ENCODE measurements at regions not wholly inside any gene's neighbourhood (a gene's known extent, or its start where the extent isn't known, plus 50 kb on each side); places are given as distances from the start of the nearest gene placed in this dataset.
"Not testable (repeated sequence)": the region's sequence is repeated elsewhere in the genome, so short reads cannot be mapped to it uniquely, and the experiment has no call there.

DNA sequence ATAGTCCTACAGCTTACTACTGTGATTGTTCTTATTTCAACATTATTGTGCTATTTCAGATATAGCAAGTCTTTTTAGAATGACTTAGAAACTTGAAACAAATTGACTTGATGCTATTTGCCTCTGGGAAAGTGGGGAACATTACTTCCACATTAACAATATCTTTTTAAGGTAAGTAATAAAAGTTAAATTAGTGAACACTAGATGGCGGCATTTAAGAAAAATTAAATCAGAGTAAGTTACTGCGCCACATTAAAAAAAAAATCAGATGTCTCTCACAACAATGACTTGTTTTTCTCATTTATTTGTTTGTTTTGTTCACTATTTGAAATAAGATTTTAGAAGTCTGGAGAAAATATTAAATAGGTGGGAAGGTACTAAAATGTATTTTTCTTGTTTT is 1026.9 kb upstream of the SLIT2 start:
- ATAC-seq (replicated peaks) (no peak), DNase-seq (no peak)
- Mint-ChIP-seq H3K27ac (no peak overlapping the region), H3K4me1 (no peaks in the 10 kb centered on the region), H3K9me3 (no peaks in the 10 kb centered on the region), H3K4me3 (no peak overlapping the region), H3K27me3 (no peaks in the 10 kb centered on the region), H3K36me3 (no peaks in the 10 kb centered on the region)

DNA sequence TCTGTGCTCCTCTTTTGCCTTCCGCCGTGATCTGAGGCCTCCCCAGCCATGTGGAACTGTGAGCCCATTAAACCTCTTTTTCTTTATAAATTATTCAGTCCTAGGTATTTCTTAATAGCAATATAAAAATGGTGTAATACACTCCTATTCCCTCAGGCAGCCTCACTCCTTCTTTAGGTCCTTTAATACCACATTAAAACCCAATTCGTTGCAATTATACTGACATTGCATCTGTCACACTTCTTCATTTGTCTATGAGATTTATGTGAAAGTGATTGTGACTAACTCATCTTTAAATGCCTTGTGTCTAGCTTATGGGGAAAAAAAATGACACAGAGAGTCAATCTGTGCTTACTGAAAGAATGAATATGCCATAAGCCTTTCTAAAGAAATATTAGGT is 1035.2 kb upstream of the SLIT2 start:
- H3K4me3 Mint-ChIP-seq: no peak overlapping the region
- no peaks in the 10 kb centered on the region for H3K9me3 Mint-ChIP-seq
- H3K36me3 Mint-ChIP-seq: no peaks in the 10 kb centered on the region
- no peaks in the 10 kb centered on the region for H3K27me3 Mint-ChIP-seq
- ATAC-seq (replicated peaks) (no peak), DNase-seq (no peak)
- H3K4me1 Mint-ChIP-seq: no peaks in the 10 kb centered on the region
- no peak overlapping the region for H3K27ac Mint-ChIP-seq

GRCh38 chr4:19214591-19215186 is 1037.0 kb upstream of the SLIT2 start:
- no peaks in the 10 kb centered on the region for H3K36me3 Mint-ChIP-seq
- no peaks in the 10 kb centered on the region for H3K9me3 Mint-ChIP-seq
- H3K27ac Mint-ChIP-seq: no peak overlapping the region
- H3K4me1 Mint-ChIP-seq: no peaks in the 10 kb centered on the region
- no peak for DNase-seq
- H3K27me3 Mint-ChIP-seq: no peaks in the 10 kb centered on the region
- ATAC-seq (replicated peaks): no peak
- H3K4me3 Mint-ChIP-seq: no peak overlapping the region

DNA sequence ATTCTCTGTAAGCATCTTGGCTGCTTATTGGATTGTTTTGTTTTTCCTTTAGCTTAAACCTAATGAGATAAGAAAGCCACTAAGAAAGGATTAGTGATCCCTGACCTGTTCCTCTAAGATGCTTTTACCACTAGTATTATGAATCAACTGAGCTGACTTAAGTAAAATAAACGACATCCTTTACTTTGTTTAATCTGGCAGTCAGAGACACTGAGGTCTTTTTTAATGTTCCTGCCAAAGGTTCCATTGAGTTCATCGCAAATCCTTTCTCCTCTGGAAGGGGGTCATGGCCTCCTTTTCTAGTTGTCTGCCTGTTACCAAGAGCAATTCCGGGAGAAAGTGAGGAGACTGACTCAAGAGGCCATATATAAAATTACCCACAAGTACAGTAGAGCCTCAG is 1038.3 kb upstream of the SLIT2 start:
- H3K4me1 Mint-ChIP-seq: no peaks in the 10 kb centered on the region
- DNase-seq: no peak
- H3K9me3 Mint-ChIP-seq: peaks cover 0 to 2% of the 10 kb centered on the region in 2 donors
- H3K27ac Mint-ChIP-seq: no peak overlapping the region
- H3K4me3 Mint-ChIP-seq: no peak overlapping the region
- ATAC-seq (replicated peaks): no peak
- no peaks in the 10 kb centered on the region for H3K27me3 Mint-ChIP-seq
- H3K36me3 Mint-ChIP-seq: no peaks in the 10 kb centered on the region

DNA sequence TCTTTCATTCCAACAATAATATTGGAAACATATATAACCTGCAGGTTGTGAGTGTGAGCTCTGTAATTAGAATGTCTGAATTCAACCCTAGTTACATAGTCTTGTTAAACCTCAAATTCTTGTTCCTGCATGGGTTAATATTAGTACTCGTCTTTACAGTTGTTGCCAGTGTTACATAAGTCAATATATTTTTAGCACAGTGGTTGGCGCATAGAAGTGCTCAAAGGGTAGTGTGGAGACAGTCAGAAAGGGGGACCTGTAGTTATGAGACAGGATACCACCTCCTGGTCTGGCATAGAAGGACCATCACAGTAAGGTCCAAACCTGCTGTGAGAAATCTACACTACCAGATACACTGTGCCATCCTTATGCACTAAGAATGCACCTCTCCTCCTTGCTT is 1045.9 kb upstream of the SLIT2 start:
- ATAC-seq (replicated peaks) (no peak), DNase-seq (no peak)
- Mint-ChIP-seq H3K27ac (no peak overlapping the region), H3K4me1 (no peaks in the 10 kb centered on the region), H3K27me3 (no peaks in the 10 kb centered on the region), H3K36me3 (no peaks in the 10 kb centered on the region), H3K9me3 (peaks cover 0 to 2% of the 10 kb centered on the region in 2 donors), H3K4me3 (no peak overlapping the region)

GRCh38 chr4:19197838-19198237 is 1053.9 kb upstream of the SLIT2 start:
- not testable (repeated sequence) for H3K36me3 Mint-ChIP-seq; DNase-seq; H3K4me1 Mint-ChIP-seq; H3K4me3 Mint-ChIP-seq; ATAC-seq (replicated peaks); H3K27me3 Mint-ChIP-seq; H3K9me3 Mint-ChIP-seq; H3K27ac Mint-ChIP-seq

- H3K27ac Mint-ChIP-seq: no peak overlapping the region
- peaks cover 0 to 3% of the 10 kb centered on the region in 2 donors for H3K9me3 Mint-ChIP-seq
- H3K36me3 Mint-ChIP-seq: no peaks in the 10 kb centered on the region
- DNase-seq: no peak
- no peak overlapping the region for H3K4me3 Mint-ChIP-seq
- no peaks in the 10 kb centered on the region for H3K27me3 Mint-ChIP-seq
- H3K4me1 Mint-ChIP-seq: no peaks in the 10 kb centered on the region
- no peak for ATAC-seq (replicated peaks)
Observed at GRCh38 chr4:19195696-19196095, 1056.0 kb upstream of the SLIT2 start.

DNA sequence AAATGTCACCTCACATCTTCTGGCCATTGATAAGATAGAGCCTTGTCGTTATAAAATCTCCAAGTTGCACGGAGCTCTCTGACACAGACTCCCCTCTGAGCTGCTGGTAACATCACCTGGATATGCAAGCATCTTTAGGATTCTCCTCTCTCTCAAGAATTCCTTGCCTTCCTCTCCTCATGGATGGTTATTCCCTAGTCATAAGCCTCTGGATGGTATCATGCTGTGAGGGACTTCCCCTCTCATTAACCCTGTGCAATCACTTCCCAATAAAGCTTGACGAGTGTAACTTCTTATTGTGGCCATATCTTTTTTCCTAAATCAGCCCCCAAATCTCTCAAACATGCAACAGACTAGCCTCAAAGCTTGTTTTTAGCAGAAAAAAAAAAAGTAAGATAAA is 1057.0 kb upstream of the SLIT2 start:
- Mint-ChIP-seq H3K36me3 (no peaks in the 10 kb centered on the region), H3K4me1 (no peaks in the 10 kb centered on the region), H3K4me3 (no peak overlapping the region), H3K9me3 (peaks cover 0 to 3% of the 10 kb centered on the region in 2 donors), H3K27me3 (no peaks in the 10 kb centered on the region), H3K27ac (no peak overlapping the region)
- DNase-seq: no peak
- ATAC-seq (replicated peaks): no peak

GRCh38 chr4:19193274-19193981 is 1058.3 kb upstream of the SLIT2 start:
- ATAC-seq (replicated peaks) (no peak), DNase-seq (no peak)
- H3K4me3 Mint-ChIP-seq: no peak overlapping the region
- H3K27ac Mint-ChIP-seq: no peak overlapping the region
- no peaks in the 10 kb centered on the region for H3K36me3 Mint-ChIP-seq
- no peaks in the 10 kb centered on the region for H3K27me3 Mint-ChIP-seq
- peaks cover 0 to 3% of the 10 kb centered on the region in 2 donors for H3K9me3 Mint-ChIP-seq
- H3K4me1 Mint-ChIP-seq: no peaks in the 10 kb centered on the region

- H3K27ac Mint-ChIP-seq: no peak overlapping the region
- no peak for DNase-seq
Observed at GRCh38 chr4:19191979-19192650, 1059.6 kb upstream of the SLIT2 start.

GRCh38 chr4:19187691-19188090 is 1064.0 kb upstream of the SLIT2 start:
- H3K27me3 Mint-ChIP-seq: no peaks in the 10 kb centered on the region
- H3K27ac Mint-ChIP-seq: no peak overlapping the region
- no peaks in the 10 kb centered on the region for H3K36me3 Mint-ChIP-seq
- H3K9me3 Mint-ChIP-seq: peaks cover 0 to 2% of the 10 kb centered on the region in 2 donors
- DNase-seq (no peak), ATAC-seq (replicated peaks) (no peak)
- H3K4me1 Mint-ChIP-seq: no peaks in the 10 kb centered on the region
- H3K4me3 Mint-ChIP-seq: no peak overlapping the region

More at GRCh38 chr4:19191979-19192650, 1059.6 kb upstream of the SLIT2 start:
- peaks cover 0 to 2% of the 10 kb centered on the region in 2 donors for H3K9me3 Mint-ChIP-seq
- no peaks in the 10 kb centered on the region for H3K36me3 Mint-ChIP-seq
- no peaks in the 10 kb centered on the region for H3K4me1 Mint-ChIP-seq
- no peak for ATAC-seq (replicated peaks)
- H3K4me3 Mint-ChIP-seq: no peak overlapping the region
- no peaks in the 10 kb centered on the region for H3K27me3 Mint-ChIP-seq

- H3K27me3 Mint-ChIP-seq: no peaks in the 10 kb centered on the region
- H3K36me3 Mint-ChIP-seq: no peaks in the 10 kb centered on the region
- H3K4me3 Mint-ChIP-seq: no peak overlapping the region
- no peaks in the 10 kb centered on the region for H3K4me1 Mint-ChIP-seq
- no peak overlapping the region for H3K27ac Mint-ChIP-seq
- DNase-seq: no peak
- no peak for ATAC-seq (replicated peaks)
- H3K9me3 Mint-ChIP-seq: peaks cover 0 to 2% of the 10 kb centered on the region in 2 donors
Observed at GRCh38 chr4:19187096-19187495, 1064.6 kb upstream of the SLIT2 start.

GRCh38 chr4:19181631-19182030 is 1070.1 kb upstream of the SLIT2 start:
- H3K27me3 Mint-ChIP-seq; H3K36me3 Mint-ChIP-seq; H3K9me3 Mint-ChIP-seq; H3K4me3 Mint-ChIP-seq; H3K27ac Mint-ChIP-seq; ATAC-seq (replicated peaks); H3K4me1 Mint-ChIP-seq; DNase-seq: not testable (repeated sequence)

DNA sequence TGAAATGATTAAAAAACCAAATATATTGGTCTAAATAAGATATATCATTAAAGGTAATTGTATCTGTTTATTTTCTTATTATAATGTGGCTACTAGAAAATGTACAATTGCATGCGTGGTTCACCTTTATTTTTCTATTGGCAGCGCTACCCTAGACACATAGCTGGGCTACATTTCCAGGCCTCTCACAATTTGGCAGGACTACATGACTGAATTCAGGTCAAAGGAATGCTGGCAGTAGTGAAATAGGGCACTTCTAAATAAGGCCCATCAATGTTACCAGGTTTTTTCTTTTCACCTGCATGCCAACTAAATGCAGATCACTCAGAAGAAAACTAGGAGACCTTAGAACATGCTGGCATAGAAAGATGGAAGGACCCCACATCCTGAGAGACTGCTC is 1072.9 kb upstream of the SLIT2 start:
- DNase-seq (no peak), ATAC-seq (replicated peaks) (no peak)
- Mint-ChIP-seq H3K9me3 (peaks cover 0 to 3% of the 10 kb centered on the region in 2 donors), H3K36me3 (no peaks in the 10 kb centered on the region), H3K4me1 (no peaks in the 10 kb centered on the region), H3K4me3 (no peak overlapping the region), H3K27me3 (no peaks in the 10 kb centered on the region), H3K27ac (no peak overlapping the region)

DNA sequence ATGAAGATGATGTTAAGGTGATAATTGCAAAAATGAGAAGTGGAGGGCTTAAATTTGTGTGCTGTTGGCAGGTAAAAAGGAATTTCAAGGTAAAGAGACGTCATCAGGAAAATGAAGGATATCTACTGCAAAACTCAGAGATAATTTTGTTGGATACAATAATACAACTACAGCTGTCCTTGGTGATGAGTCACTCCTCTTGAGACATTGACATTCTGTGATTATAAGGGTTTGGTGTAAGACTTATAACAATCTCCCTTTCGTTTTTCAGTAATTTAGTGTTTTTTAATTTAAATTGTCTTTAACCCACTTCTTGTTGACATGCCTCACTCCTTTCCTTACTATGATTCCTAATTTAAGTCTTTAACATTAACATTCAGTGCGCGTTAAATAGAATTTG is 1074.1 kb upstream of the SLIT2 start:
- Mint-ChIP-seq H3K27ac (no peak overlapping the region), H3K27me3 (no peaks in the 10 kb centered on the region), H3K4me3 (no peak overlapping the region), H3K4me1 (no peaks in the 10 kb centered on the region), H3K9me3 (peaks cover 0 to 3% of the 10 kb centered on the region in 2 donors), H3K36me3 (no peaks in the 10 kb centered on the region)
- ATAC-seq (replicated peaks) (no peak), DNase-seq (no peak)

Measured in stimulated activated naive B cell treated with anti-CD40 and anti-IgM and Interleukin-4, amounts not matched to agents 10 μg/mL and 1 μg/mL and 100 μg/mL, for 72 hours (primary cell).